22Rv1 (cell line): ENCODE measurements at regions not wholly inside any gene's neighbourhood (a gene's known extent, or its start where the extent isn't known, plus 50 kb on each side); places are given as distances from the start of the nearest gene placed in this dataset.

Source experiments
- H3K27ac ChIP-seq: fragments of 450-650 bp; 2 replicates; pipeline ENCODE4 v1.5.1; 2017
- CTCF ChIP-seq: fragments of 450-650 bp; IDR thresholded peaks from 2 replicates; pipeline ENCODE4 v1.5.1; 2017; ENCODE audit warnings: mild to moderate bottlenecking
- ZFX ChIP-seq: fragments of 450-650 bp; IDR thresholded peaks from 2 replicates; pipeline ENCODE4 v1.6.1; 2017; ENCODE audit warnings: antibody characterized with exemption, borderline replicate concordance

- H3K27ac ChIP-seq, result no peak overlapping the region
- TF ChIP-seq CTCF, result no peak
- no peak for TF ChIP-seq ZFX
Observed at GRCh38 chr17:5877948-5878347, 192.2 kb upstream of the WSCD1 start.

GRCh38 chr17:5881849-5882248 is 188.3 kb upstream of the WSCD1 start:
- no peak for TF ChIP-seq CTCF
- TF ChIP-seq ZFX, result no peak
- no peak overlapping the region for H3K27ac ChIP-seq

GRCh38 chr17:5883775-5884665 is 186.2 kb upstream of the WSCD1 start:
- TF ChIP-seq CTCF (no peak), ZFX (no peak)
- H3K27ac ChIP-seq, result no peak overlapping the region

GRCh38 chr17:5885336-5885735 is 184.8 kb upstream of the WSCD1 start:
- TF ChIP-seq CTCF (no peak), ZFX (no peak)

GRCh38 chr17:5888811-5889210 is 181.4 kb upstream of the WSCD1 start:
- no peak overlapping the region for H3K27ac ChIP-seq
- TF ChIP-seq ZFX (no peak), CTCF (no peak)

More at GRCh38 chr17:5885336-5885735, 184.8 kb upstream of the WSCD1 start:
- H3K27ac ChIP-seq, result no peak overlapping the region

GRCh38 chr17:5892921-5893675 is 177.1 kb upstream of the WSCD1 start:
- no peak overlapping the region for H3K27ac ChIP-seq
- TF ChIP-seq ZFX (no peak), CTCF (no peak)

GRCh38 chr17:5893741-5894140 is 176.4 kb upstream of the WSCD1 start:
- no peak overlapping the region for H3K27ac ChIP-seq
- TF ChIP-seq CTCF (no peak), ZFX (no peak)
